CD4-positive, alpha-beta memory T cell (primary cell): ENCODE measurements at regions not wholly inside any gene's neighbourhood (a gene's known extent, or its start where the extent isn't known, plus 50 kb on each side); places are given as distances from the start of the nearest gene placed in this dataset.

Source experiments
- CTCF ChIA-PET: fragments of 350-600 bp; sonication (Branson Sonifier 250); formaldehyde crosslinking; loops from one replicate; lab custom pipeline; 2021; ENCODE audit warnings: inconsistent platforms; ENCODE audit not compliant: partially characterized antibody; lab: Charles Lee
- POLR2A ChIA-PET: fragments of 350-600 bp; sonication (Branson Sonifier 250); formaldehyde crosslinking; loops from one replicate; lab custom pipeline; 2021; ENCODE audit not compliant: partially characterized antibody; lab: Charles Lee
- DNase-seq, 5 donors: peaks; one replicate each; pipeline versions ENCODE4 v3.0.0 to v3.0.0-alpha.2; 2020 to 2022; ENCODE audit warnings: mixed read lengths in 1 of 5
- H3K27ac ChIP-seq: one replicate; pipeline ENCODE4 v1.7.0; 2013; ENCODE audit warnings: low read depth, low read length
- H3K27me3 ChIP-seq: 2 replicates; pipeline ENCODE4 v1.7.0; 2013; ENCODE audit warnings: mild to moderate bottlenecking, low read length, moderate library complexity; ENCODE audit not compliant: insufficient read depth
- H3K36me3 ChIP-seq: 2 replicates; pipeline ENCODE4 v1.7.0; 2013; ENCODE audit warnings: mild to moderate bottlenecking, low read length, moderate library complexity; ENCODE audit not compliant: insufficient read depth
- H3K4me1 ChIP-seq: 2 replicates; pipeline ENCODE4 v1.7.0; 2013; ENCODE audit warnings: mild to moderate bottlenecking, low read length, moderate library complexity; ENCODE audit not compliant: insufficient read depth
- H3K4me3 ChIP-seq, 2 donors: one replicate each; pipeline ENCODE4 v1.7.0; 2013; ENCODE audit warnings: low read length in 2 of 2, mild to moderate bottlenecking in 1 of 2
- H3K9me3 ChIP-seq, 2 donors: one replicate each; pipeline ENCODE4 v1.7.0; 2013; ENCODE audit warnings: low read length in 2 of 2, control low read depth in 1 of 2; ENCODE audit not compliant: control insufficient read depth in 1 of 2
- H3K27ac Mint-ChIP-seq, 7 donors: one replicate each; pipeline ENCODE4 v1.8.0; 2020 to 2021; ENCODE audit warnings: mixed read lengths in 7 of 7, mild to moderate bottlenecking in 6 of 7, inconsistent platforms in 3 of 7, moderate library complexity in 3 of 7
- H3K27me3 Mint-ChIP-seq, 2 donors: one replicate each; pipeline ENCODE4 v1.8.0; 2020 to 2021; ENCODE audit warnings: mixed read lengths in 2 of 2
- H3K36me3 Mint-ChIP-seq, 2 donors: one replicate each; pipeline ENCODE4 v1.8.0; 2020 to 2021; ENCODE audit warnings: mixed read lengths in 2 of 2, inconsistent platforms in 1 of 2, mild to moderate bottlenecking in 1 of 2
- H3K4me1 Mint-ChIP-seq, 4 donors: one replicate each; pipeline ENCODE4 v1.8.0; 2020 to 2021; ENCODE audit warnings: mixed read lengths in 4 of 4, mild to moderate bottlenecking in 1 of 4
- H3K4me3 Mint-ChIP-seq, 8 donors: one replicate each; pipeline ENCODE4 v1.8.0; 2020 to 2021; ENCODE audit warnings: mixed read lengths in 8 of 8, mild to moderate bottlenecking in 7 of 8, moderate library complexity in 6 of 8, inconsistent platforms in 3 of 8
- H3K9me3 Mint-ChIP-seq, 8 donors: one replicate each; pipeline ENCODE4 v1.8.0; 2020 to 2021; ENCODE audit warnings: mixed read lengths in 8 of 8, mild to moderate bottlenecking in 5 of 8, inconsistent platforms in 3 of 8, moderate library complexity in 1 of 8
- intact Hi-C: fragments of 100-400 bp; cut with micrococcal nuclease; formaldehyde crosslinking; loops from one replicate; pipeline ENCODE4 v1.15.1; 2023

DNA sequence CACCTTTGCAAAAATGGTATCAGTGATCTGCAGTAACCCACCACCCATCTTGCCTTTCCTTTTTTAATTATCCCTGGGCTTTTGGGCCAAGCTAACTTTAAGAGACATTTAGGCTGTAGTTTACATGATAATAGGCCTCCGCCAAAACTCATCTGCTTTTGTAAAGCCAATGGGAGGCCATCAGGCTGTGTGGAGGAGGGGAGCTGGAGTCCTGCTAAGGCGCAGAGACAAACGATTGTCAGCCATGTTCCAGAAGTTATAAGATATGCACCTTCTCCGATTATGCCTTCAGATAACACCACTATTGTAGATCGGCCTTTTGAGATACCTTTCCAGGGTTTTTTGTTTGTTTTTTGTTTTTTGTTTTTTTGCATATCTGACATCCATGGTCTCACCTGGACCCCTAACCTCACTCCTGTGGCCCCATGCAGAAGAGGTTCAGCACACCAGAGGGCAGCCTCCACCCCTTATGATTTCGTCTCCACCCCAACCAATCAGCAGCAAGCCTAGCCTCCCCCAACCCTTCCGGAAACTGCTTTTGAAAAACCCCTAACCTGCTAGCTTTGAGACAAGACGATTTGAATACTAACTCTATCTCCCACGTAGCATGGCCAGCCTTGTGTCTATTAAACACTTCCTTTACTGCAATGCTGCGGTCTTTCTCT, 113.9 kb upstream of the UBL3 start:
- Mint-ChIP-seq H3K36me3 (peaks cover 0 to 4% of the 10 kb centered on the region in 2 donors), H3K9me3 (peaks cover 0 to 5% (median 4%) of the 10 kb centered on the region in 8 donors), H3K4me1 (peaks cover 10 to 26% (median 20%) of the 10 kb centered on the region in 4 donors), H3K4me3 (no peak overlapping the region), H3K27me3 (no peaks in the 10 kb centered on the region), H3K27ac (peak overlapping the region in 3 of 7 donors; percentile 7 to 29 (median 25))
- Histone ChIP-seq H3K36me3 (no peaks in the 10 kb centered on the region), H3K27ac (no peak overlapping the region), H3K9me3 (peaks cover 0 to 5% of the 10 kb centered on the region in 2 donors), H3K4me3 (no peak overlapping the region), H3K27me3 (no peaks in the 10 kb centered on the region), H3K4me1 (peaks cover 17% of the 10 kb centered on the region)
- intact Hi-C loops, result no loop called here
- ChIA-PET CTCF (no interaction called here), POLR2A (interaction anchor here (0.9 to 1.5 kb wide), 2 partner anchors 25 to 27 kb away, joined by 3 read pairs; no protein-coding TSS in a partner anchor)
- no peak for DNase-seq

- peaks cover 17 to 39% (median 30%) of the 10 kb centered on the region in 4 donors for H3K4me1 Mint-ChIP-seq
- CTCF ChIA-PET, result no interaction called here
- H3K9me3 Mint-ChIP-seq, result peaks cover 0 to 5% (median 1%) of the 10 kb centered on the region in 8 donors
- no peaks in the 10 kb centered on the region for H3K27me3 Mint-ChIP-seq
- Histone ChIP-seq H3K27ac (no peak overlapping the region), H3K36me3 (no peaks in the 10 kb centered on the region), H3K27me3 (no peaks in the 10 kb centered on the region), H3K4me1 (peaks cover 27% of the 10 kb centered on the region), H3K9me3 (no peaks in the 10 kb centered on the region), H3K4me3 (no peak overlapping the region)
- H3K4me3 Mint-ChIP-seq, result no peak overlapping the region
- POLR2A ChIA-PET, result interaction anchor here (0.8 to 1.5 kb wide), 3 partner anchors 24 to 28 kb away, joined by 3 read pairs; no protein-coding TSS in a partner anchor
- intact Hi-C loops, result no loop called here
- peaks cover 0 to 4% of the 10 kb centered on the region in 2 donors for H3K36me3 Mint-ChIP-seq
- H3K27ac Mint-ChIP-seq, result peak overlapping the region in 1 of 7 donors; percentile 53
- no peak for DNase-seq
Measured at GRCh38 chr13:29963089-29963488, 112.7 kb upstream of the UBL3 start.

- Mint-ChIP-seq H3K4me1 (peaks cover 25 to 53% (median 38%) of the 10 kb centered on the region in 4 donors), H3K36me3 (no peaks in the 10 kb centered on the region), H3K9me3 (no peaks in the 10 kb centered on the region)
Measured at GRCh38 chr13:29961036-29961670, 110.7 kb upstream of the UBL3 start.

GRCh38 chr13:29959603-29960002, 109.2 kb upstream of the UBL3 start:
- POLR2A ChIA-PET, result interaction anchor here (1.5 to 9.8 kb wide), 2 partner anchors 10 to 21 kb away, joined by 3 to 247 read pairs; no protein-coding TSS in a partner anchor
- Histone ChIP-seq H3K27ac (no peak overlapping the region), H3K9me3 (no peaks in the 10 kb centered on the region), H3K4me3 (no peak overlapping the region), H3K4me1 (peaks cover 40% of the 10 kb centered on the region), H3K36me3 (no peaks in the 10 kb centered on the region), H3K27me3 (no peaks in the 10 kb centered on the region)
- no peak for DNase-seq
- H3K4me3 Mint-ChIP-seq, result no peak overlapping the region
- peaks cover 27 to 61% (median 45%) of the 10 kb centered on the region in 4 donors for H3K4me1 Mint-ChIP-seq
- intact Hi-C loops, result no loop called here
- no peaks in the 10 kb centered on the region for H3K27me3 Mint-ChIP-seq
- H3K9me3 Mint-ChIP-seq, result no peaks in the 10 kb centered on the region
- H3K36me3 Mint-ChIP-seq, result no peaks in the 10 kb centered on the region
- H3K27ac Mint-ChIP-seq, result peak overlapping the region in 4 of 7 donors; percentile 44 to 94 (median 72)
- CTCF ChIA-PET, result interaction anchor here (1.1 to 2.1 kb wide), 2 partner anchors 18 to 153 kb away, joined by 3 to 8 read pairs; no protein-coding TSS in a partner anchor

More at GRCh38 chr13:29961036-29961670, 110.7 kb upstream of the UBL3 start:
- H3K27ac Mint-ChIP-seq, result peak overlapping the region; percentile 66 to 94 (median 78)
- H3K27me3 Mint-ChIP-seq, result no peaks in the 10 kb centered on the region
- DNase-seq, result peak in 1 of 5 donors; percentile 31
- no peaks in the 10 kb centered on the region for H3K36me3 ChIP-seq
- no peaks in the 10 kb centered on the region for H3K27me3 ChIP-seq
- CTCF ChIA-PET, result interaction anchor here (0.8 to 1.5 kb wide), 3 partner anchors 23 to 190 kb away, joined by 3 to 9 read pairs (median 3); no protein-coding TSS in a partner anchor
- H3K4me1 ChIP-seq, result peaks cover 32% of the 10 kb centered on the region
- intact Hi-C loops, result no loop called here
- no peaks in the 10 kb centered on the region for H3K9me3 ChIP-seq
- no peak overlapping the region for H3K27ac ChIP-seq
- POLR2A ChIA-PET, result interaction anchor here (1.3 to 9.8 kb wide), 2 partner anchors 23 to 111 kb away, joined by 4 to 247 read pairs; no protein-coding TSS in a partner anchor
- no peak overlapping the region for H3K4me3 ChIP-seq
- peak overlapping the region in 4 of 8 donors; percentile 30 to 54 (median 38) for H3K4me3 Mint-ChIP-seq

DNA sequence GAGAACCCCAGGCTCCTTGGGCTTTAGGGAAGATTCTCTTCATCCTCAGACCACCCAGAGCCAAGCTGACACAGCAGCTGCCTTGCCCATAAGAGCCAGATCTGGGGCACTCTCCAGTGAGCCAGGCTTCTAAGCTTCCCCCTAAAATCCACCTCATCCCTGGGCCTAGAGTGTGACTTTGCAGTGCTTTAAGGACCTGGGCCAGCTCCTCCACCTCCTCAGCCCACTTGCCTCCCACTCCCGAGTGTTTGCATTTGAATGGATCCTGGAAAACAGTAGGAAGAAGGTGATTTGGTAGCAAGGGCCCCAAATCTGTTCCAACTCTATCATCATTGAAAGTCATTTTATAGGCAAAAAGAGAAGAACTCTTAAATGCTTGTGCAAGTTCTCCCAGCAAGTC, 108.7 kb upstream of the UBL3 start:
- POLR2A ChIA-PET, result interaction anchor here (1.1 to 9.8 kb wide), 4 partner anchors 9 to 109 kb away, joined by 3 to 247 read pairs (median 6); partner anchors contain the start of gene UBL3
- Mint-ChIP-seq H3K36me3 (no peaks in the 10 kb centered on the region), H3K4me1 (peaks cover 31 to 66% (median 50%) of the 10 kb centered on the region in 4 donors), H3K27ac (peak overlapping the region in 5 of 7 donors; percentile 65 to 94 (median 92)), H3K27me3 (no peaks in the 10 kb centered on the region), H3K9me3 (no peaks in the 10 kb centered on the region), H3K4me3 (peak overlapping the region in 1 of 8 donors; percentile 66)
- no peaks in the 10 kb centered on the region for H3K36me3 ChIP-seq
- intact Hi-C loops, result no loop called here
- no peak overlapping the region for H3K27ac ChIP-seq
- DNase-seq, result no peak
- peaks cover 45% of the 10 kb centered on the region for H3K4me1 ChIP-seq
- H3K9me3 ChIP-seq, result no peaks in the 10 kb centered on the region
- H3K4me3 ChIP-seq, result no peak overlapping the region
- CTCF ChIA-PET, result interaction anchor here (1.0 to 2.4 kb wide), 6 partner anchors 18 to 156 kb away, joined by 3 to 10 read pairs (median 5); no protein-coding TSS in a partner anchor
- no peaks in the 10 kb centered on the region for H3K27me3 ChIP-seq

DNA sequence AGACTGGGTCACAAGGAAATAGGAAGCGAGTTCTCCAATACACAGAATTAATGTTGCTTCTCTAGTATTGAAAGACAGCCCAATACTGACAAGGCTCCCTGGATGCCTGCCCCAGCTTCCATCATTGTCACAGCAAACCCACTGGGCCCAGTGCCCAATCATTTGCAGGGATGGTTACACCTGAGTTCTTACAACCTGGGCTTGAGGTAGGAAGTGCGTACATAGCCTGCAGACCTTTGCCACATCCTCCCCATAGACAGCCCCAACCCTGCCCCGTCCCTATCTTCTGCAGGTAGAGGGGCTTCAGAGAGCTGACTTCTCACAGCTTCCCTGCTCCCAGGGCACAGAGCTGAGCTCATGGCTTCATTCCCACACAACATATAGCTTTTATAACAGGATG, 108.1 kb upstream of the UBL3 start:
- Mint-ChIP-seq H3K9me3 (peaks cover 0 to 1% (median 0%) of the 10 kb centered on the region in 8 donors), H3K27me3 (no peaks in the 10 kb centered on the region), H3K4me1 (peaks cover 37 to 71% (median 56%) of the 10 kb centered on the region in 4 donors), H3K27ac (peak overlapping the region; percentile 38 to 94 (median 87)), H3K4me3 (peak overlapping the region in 3 of 8 donors; percentile 6 to 66 (median 17)), H3K36me3 (no peaks in the 10 kb centered on the region)
- Histone ChIP-seq H3K27me3 (no peaks in the 10 kb centered on the region), H3K27ac (no peak overlapping the region), H3K4me1 (peaks cover 51% of the 10 kb centered on the region), H3K36me3 (no peaks in the 10 kb centered on the region), H3K4me3 (no peak overlapping the region), H3K9me3 (no peaks in the 10 kb centered on the region)
- CTCF ChIA-PET, result interaction anchor here (1.0 to 2.4 kb wide), 5 partner anchors 22 to 156 kb away, joined by 3 to 10 read pairs (median 5); no protein-coding TSS in a partner anchor
- POLR2A ChIA-PET, result interaction anchor here (1.1 to 9.8 kb wide), 4 partner anchors 8 to 108 kb away, joined by 3 to 247 read pairs (median 6); partner anchors contain the start of gene UBL3
- intact Hi-C loops, result no loop called here
- peak; percentile 50 to 75 (median 66) for DNase-seq
